ENCODE measurements at regions not wholly inside any gene's neighbourhood (a gene's known extent, or its start where the extent isn't known, plus 50 kb on each side); places are given as distances from the start of the nearest gene placed in this dataset.

DNA sequence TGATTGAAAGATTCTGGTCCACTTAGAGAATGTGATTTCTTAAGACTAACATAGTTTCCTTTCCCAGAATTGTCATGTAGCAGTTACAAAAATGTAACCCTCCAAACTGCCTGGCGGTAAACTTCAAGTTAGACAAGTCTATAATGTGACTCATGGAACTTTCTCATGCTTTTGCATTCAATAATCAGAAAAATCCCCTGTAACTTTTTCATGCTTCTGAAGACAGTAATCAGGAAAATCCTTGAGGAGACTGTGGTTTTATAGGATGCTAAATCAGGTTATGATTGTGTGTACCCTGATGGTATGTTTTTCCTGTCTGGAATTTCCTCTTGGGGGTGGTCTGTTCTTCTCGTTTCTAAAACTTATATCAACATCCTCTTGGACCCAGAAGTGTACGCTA is 74.0 kb upstream of the RARB start:
- no peak for TF ChIP-seq POLR2A (IDR thresholded peaks at IDR 0.05; ENCODE audit: low read depth, low read length)
- TF ChIP-seq, protein P1, sequence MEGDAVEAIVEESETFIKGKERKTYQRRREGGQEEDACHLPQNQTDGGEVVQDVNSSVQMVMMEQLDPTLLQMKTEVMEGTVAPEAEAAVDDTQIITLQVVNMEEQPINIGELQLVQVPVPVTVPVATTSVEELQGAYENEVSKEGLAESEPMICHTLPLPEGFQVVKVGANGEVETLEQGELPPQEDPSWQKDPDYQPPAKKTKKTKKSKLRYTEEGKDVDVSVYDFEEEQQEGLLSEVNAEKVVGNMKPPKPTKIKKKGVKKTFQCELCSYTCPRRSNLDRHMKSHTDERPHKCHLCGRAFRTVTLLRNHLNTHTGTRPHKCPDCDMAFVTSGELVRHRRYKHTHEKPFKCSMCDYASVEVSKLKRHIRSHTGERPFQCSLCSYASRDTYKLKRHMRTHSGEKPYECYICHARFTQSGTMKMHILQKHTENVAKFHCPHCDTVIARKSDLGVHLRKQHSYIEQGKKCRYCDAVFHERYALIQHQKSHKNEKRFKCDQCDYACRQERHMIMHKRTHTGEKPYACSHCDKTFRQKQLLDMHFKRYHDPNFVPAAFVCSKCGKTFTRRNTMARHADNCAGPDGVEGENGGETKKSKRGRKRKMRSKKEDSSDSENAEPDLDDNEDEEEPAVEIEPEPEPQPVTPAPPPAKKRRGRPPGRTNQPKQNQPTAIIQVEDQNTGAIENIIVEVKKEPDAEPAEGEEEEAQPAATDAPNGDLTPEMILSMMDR (IDR thresholded peaks at IDR 0.05; ENCODE audit: extremely low read depth in 1 of 2, insufficient read depth in 1 of 2, low read depth in 1 of 2, low read length in 2 of 2) = no peak

Measured in endothelial cell of umbilical vein (primary cell).